K562 (cell line): ENCODE measurements at regions not wholly inside any gene's neighbourhood (a gene's known extent, or its start where the extent isn't known, plus 50 kb on each side); places are given as distances from the start of the nearest gene placed in this dataset.

ENCODE experiments used
- ATAC-seq: fragments of 200-7000 bp; cut with Tn5 transposase; 3 replicates; pipeline ENCODE4 v1.9.1; 2020; ENCODE audit warnings: moderate library complexity
- BruUV-seq: library from RNA; stranded (reverse); fragments of 400-500 nt; replicated peaks from 2 replicates; lab custom pipeline; 2021; lab: Mats Ljungman, UMichigan
- CTCF ChIA-PET: fragments of 300-600 bp; formaldehyde crosslinking; extraction: SDS; loops from one replicate; lab custom pipeline; 2021; ENCODE audit warnings: low intra/inter-chr PET ratio; lab: Yijun Ruan, JAX
- POLR2A ChIA-PET: fragments of 300-600, 350-650 bp; sonication (Branson Sonifier 250); formaldehyde crosslinking; extraction: SDS; loops from one replicate; lab custom pipeline; 2021; ENCODE audit warnings: antibody characterized with exemption, inconsistent platforms; lab: Yijun Ruan, JAX
- DNase-seq, 4 experiments: peaks; one replicate each; pipeline versions ENCODE4 v3.0.0 to v3.0.0-alpha.2; 2011 to 2018; ENCODE audit warnings: low spot score in 3 of 4, mixed read lengths in 3 of 4; ENCODE audit errors: extremely low read depth in 1 of 4
- FAIRE-seq: peaks from 2 replicates; lab custom pipeline; 2011; peaks lifted over from hg19 to GRCh38; lab: Jason Lieb, UNC
- H2AFZ ChIP-seq: 2 replicates; pipeline ENCODE4 v1.6.0; 2011; ENCODE audit warnings: low read depth, low read length, control low read depth, inconsistent platforms
- H3K27ac ChIP-seq: fragments of 200-600 bp; 3 replicates; pipeline ENCODE4 v1.8.0; 2011; ENCODE audit warnings: low read depth, mild to moderate bottlenecking, control low read depth, inconsistent platforms, low read length, moderate library complexity, mixed read lengths; ENCODE audit errors: extremely low read depth
- H3K27me3 ChIP-seq, 2 experiments: fragments of 300-600 bp in 1 of 2; 2 replicates in 1 of 2; 3 replicates in 1 of 2; pipeline versions ENCODE4 v1.6.0 to v1.8.0; 2011; ENCODE audit warnings: inconsistent platforms in 2 of 2, low read length in 2 of 2, mild to moderate bottlenecking in 1 of 2, mixed read lengths in 1 of 2, moderate library complexity in 1 of 2; ENCODE audit not compliant: control insufficient read depth in 2 of 2, insufficient read depth in 2 of 2
- H3K36me3 ChIP-seq: fragments of 300-600 bp; 3 replicates; pipeline ENCODE4 v1.8.0; 2011; ENCODE audit warnings: mild to moderate bottlenecking, low read length, inconsistent platforms; ENCODE audit not compliant: control insufficient read depth, insufficient read depth
- H3K4me1 ChIP-seq, 2 experiments: fragments of 200-600 bp in 1 of 2; replicated peaks in 1 of 2; 2 replicates in 1 of 2; 3 replicates in 1 of 2; pipeline versions ENCODE4 v1.5.1 to v1.8.0; 2011; ENCODE audit warnings: inconsistent platforms in 2 of 2, low read length in 2 of 2, mild to moderate bottlenecking in 1 of 2, mixed read lengths in 1 of 2, moderate library complexity in 1 of 2; ENCODE audit not compliant: control insufficient read depth in 2 of 2, insufficient read depth in 2 of 2
- H3K4me2 ChIP-seq: 2 replicates; pipeline ENCODE4 v1.6.1; 2011; ENCODE audit warnings: low read length, control low read depth, inconsistent platforms, mixed read lengths; ENCODE audit not compliant: insufficient read depth
- H3K4me3 ChIP-seq: fragments of 200-600 bp; sonication (generic), shearing (Covaris generic); 2 replicates; pipeline ENCODE4 v1.5.1; 2016; ENCODE audit warnings: control low read depth, inconsistent platforms
- H3K79me2 ChIP-seq: fragments of 200-600 bp; 3 replicates; pipeline ENCODE4 v1.8.0; 2011; ENCODE audit warnings: low read length, inconsistent platforms; ENCODE audit not compliant: control insufficient read depth, insufficient read depth
- H3K9ac ChIP-seq, 2 experiments: 2 replicates each; pipeline versions ENCODE4 v1.6.0 to v1.6.1; 2011; ENCODE audit warnings: low read depth in 2 of 2, low read length in 2 of 2, control low read depth in 1 of 2, inconsistent platforms in 1 of 2, mild to moderate bottlenecking in 1 of 2, mixed read lengths in 1 of 2; ENCODE audit not compliant: insufficient read depth in 1 of 2
- H3K9me1 ChIP-seq: one replicate; pipeline ENCODE4 v1.6.0; 2011; ENCODE audit warnings: inconsistent platforms, mild to moderate bottlenecking, low read length, moderate library complexity; ENCODE audit not compliant: control insufficient read depth, insufficient read depth
- H3K9me3 ChIP-seq: replicated peaks from 2 replicates; pipeline ENCODE4 v1.5.1; 2011; ENCODE audit warnings: low read depth, low read length, inconsistent platforms; ENCODE audit not compliant: control insufficient read depth, insufficient read depth
- H4K20me1 ChIP-seq: replicated peaks from 2 replicates; pipeline ENCODE4 v1.6.1; 2011; ENCODE audit warnings: low read length, inconsistent platforms, mixed read lengths; ENCODE audit not compliant: control insufficient read depth, insufficient read depth
- CHD4 ChIP-seq: fragments of 200-600 bp; sonication (generic); IDR thresholded peaks from 3 replicates; pipeline ENCODE4 v1.6.1; 2012; ENCODE audit warnings: low read depth, mild to moderate bottlenecking, mixed read lengths, low read length, inconsistent platforms; ENCODE audit not compliant: insufficient read depth, insufficient replicate concordance, poor library complexity, severe bottlenecking
- EWSR1 ChIP-seq: fragments of 450-650 bp; IDR thresholded peaks from 2 replicates; pipeline ENCODE4 v1.6.1; 2018; ENCODE audit warnings: borderline replicate concordance, mild to moderate bottlenecking, low read depth, moderate library complexity; ENCODE audit not compliant: partially characterized antibody
- FOSL1 ChIP-seq: fragments of 200-800 bp; sonication (Bioruptor generic); conservative IDR thresholded peaks from 2 replicates; pipeline ENCODE4 v1.6.1; 2016; ENCODE audit warnings: missing genetic modification characterization, missing compliant biosample characterization
- GABPA ChIP-seq: fragments of 200-800 bp; sonication (Bioruptor generic); conservative IDR thresholded peaks from 2 replicates; pipeline ENCODE4 v1.6.1; 2016; ENCODE audit warnings: low read depth, missing genetic modification characterization, missing compliant biosample characterization
- HDAC1 ChIP-seq, 2 experiments: fragments of 450-650 bp; IDR thresholded peaks; 2 replicates each; pipeline ENCODE4 v1.6.1; 2016 to 2017; ENCODE audit warnings: inconsistent platforms in 1 of 2, mild to moderate bottlenecking in 1 of 2, moderate library complexity in 1 of 2
- JUN ChIP-seq, 2 experiments: sonication (generic) in 1 of 2; formaldehyde crosslinking in 1 of 2; IDR thresholded peaks; 2 replicates each; pipeline versions ENCODE4 v1.6.1 to v1.8.0; 2012 to 2022; ENCODE audit warnings: borderline replicate concordance in 2 of 2, mild to moderate bottlenecking in 2 of 2, improper control_type of control experiment in 1 of 2, low read depth in 1 of 2, low read length in 1 of 2, missing genetic modification reagents in 1 of 2
- JUND ChIP-seq, 2 experiments: IDR thresholded peaks; 2 replicates in 1 of 2; 3 replicates in 1 of 2; pipeline ENCODE4 v1.6.1; 2011; ENCODE audit warnings: borderline replicate concordance in 2 of 2, low read depth in 2 of 2, low read length in 2 of 2, improper control_type of control experiment in 1 of 2, missing biosample characterization in 1 of 2, missing genetic modification characterization in 1 of 2, missing genetic modification reagents in 1 of 2
- KDM1A ChIP-seq, 2 experiments: fragments of 450-650 bp; IDR thresholded peaks; 2 replicates each; pipeline ENCODE4 v1.6.1; 2016; ENCODE audit warnings: mild to moderate bottlenecking in 2 of 2
- KLF13 ChIP-seq: fragments of 450-650 bp; IDR thresholded peaks from 2 replicates; pipeline ENCODE4 v1.6.1; 2016; ENCODE audit warnings: missing genetic modification characterization, low read depth, mild to moderate bottlenecking, missing compliant biosample characterization, moderate library complexity, borderline replicate concordance
- MEF2D ChIP-seq: conservative IDR thresholded peaks from 2 replicates; pipeline ENCODE4 v1.6.1; 2016; ENCODE audit warnings: low read depth, missing genetic modification characterization, missing compliant biosample characterization
- MEIS2 ChIP-seq: fragments of 450-650 bp; IDR thresholded peaks from 2 replicates; pipeline ENCODE4 v1.6.1; 2014; ENCODE audit warnings: mild to moderate bottlenecking; ENCODE audit not compliant: partially characterized antibody
- NFE2 ChIP-seq: IDR thresholded peaks from 2 replicates; pipeline ENCODE4 v1.6.1; 2014; ENCODE audit warnings: antibody characterized with exemption, low read depth
- PHF21A ChIP-seq: fragments of 450-650 bp; IDR thresholded peaks from 2 replicates; pipeline ENCODE4 v1.6.1; 2017; ENCODE audit warnings: low read depth, borderline replicate concordance
- RCOR1 ChIP-seq, 2 experiments: IDR thresholded peaks; 2 replicates each; pipeline ENCODE4 v1.6.1; 2012; ENCODE audit warnings: low read depth in 2 of 2, low read length in 2 of 2, borderline replicate concordance in 1 of 2, improper control_type of control experiment in 1 of 2
- SMARCE1 ChIP-seq: fragments of 450-650 bp; IDR thresholded peaks from 2 replicates; pipeline ENCODE4 v1.7.1; 2016; ENCODE audit warnings: mild to moderate bottlenecking
- ZNF589 ChIP-seq: fragments of 200-800 bp; sonication (Bioruptor generic); IDR thresholded peaks from 2 replicates; pipeline ENCODE4 v1.6.1; 2016; ENCODE audit warnings: low read depth, missing genetic modification characterization, missing compliant biosample characterization
- ZNF668 ChIP-seq: fragments of 250-450 bp; sonication (Bioruptor Pico); IDR thresholded peaks from 2 replicates; pipeline ENCODE4 v1.8.0; 2022; ENCODE audit warnings: mild to moderate bottlenecking, inconsistent platforms
- ZNF717 ChIP-seq: fragments of 250-450 bp; sonication (Bioruptor Pico); IDR thresholded peaks from 2 replicates; pipeline ENCODE4 v1.5.0; 2021
- ZNF75A ChIP-seq: fragments of 450-650 bp; formaldehyde crosslinking; IDR thresholded peaks from 2 replicates; pipeline ENCODE4 v1.4.0; 2020; ENCODE audit warnings: mild to moderate bottlenecking
- WGBS: fragments of 100-300 bp; shearing (Covaris generic); methylation state at CpG from one replicate; pipeline ENCODE4 v1.1.6; 2016; ENCODE audit warnings: low coverage, mixed read lengths; ENCODE audit not compliant: insufficient coverage; ENCODE audit errors: missing lambda C conversion rate; 5-methylcytosine and 5-hydroxymethylcytosine counted together
- in situ Hi-C: fragments of 300-500 bp; cut with MboI; formaldehyde crosslinking; loops from 4 replicates; pipeline ENCODE4 v1.15.0; 2018; ENCODE audit warnings: inconsistent platforms, mixed read lengths
- intact Hi-C: fragments of 100-400 bp; cut with micrococcal nuclease; formaldehyde crosslinking; loops from 2 replicates; pipeline ENCODE4 v1.14.2; 2022
- TF ChIP-seq, protein P1 (sequence below), 2 experiments: fragments of 450-650 bp in 1 of 2; sonication (generic) in 1 of 2; formaldehyde crosslinking in 1 of 2; IDR thresholded peaks in 1 of 2; conservative IDR thresholded peaks in 1 of 2; 2 replicates each; pipeline versions ENCODE4 v1.6.1 to v1.8.1; 2016 to 2023; ENCODE audit warnings: mild to moderate bottlenecking in 2 of 2, moderate library complexity in 2 of 2, inconsistent platforms in 1 of 2, missing genetic modification reagents in 1 of 2

DNA sequence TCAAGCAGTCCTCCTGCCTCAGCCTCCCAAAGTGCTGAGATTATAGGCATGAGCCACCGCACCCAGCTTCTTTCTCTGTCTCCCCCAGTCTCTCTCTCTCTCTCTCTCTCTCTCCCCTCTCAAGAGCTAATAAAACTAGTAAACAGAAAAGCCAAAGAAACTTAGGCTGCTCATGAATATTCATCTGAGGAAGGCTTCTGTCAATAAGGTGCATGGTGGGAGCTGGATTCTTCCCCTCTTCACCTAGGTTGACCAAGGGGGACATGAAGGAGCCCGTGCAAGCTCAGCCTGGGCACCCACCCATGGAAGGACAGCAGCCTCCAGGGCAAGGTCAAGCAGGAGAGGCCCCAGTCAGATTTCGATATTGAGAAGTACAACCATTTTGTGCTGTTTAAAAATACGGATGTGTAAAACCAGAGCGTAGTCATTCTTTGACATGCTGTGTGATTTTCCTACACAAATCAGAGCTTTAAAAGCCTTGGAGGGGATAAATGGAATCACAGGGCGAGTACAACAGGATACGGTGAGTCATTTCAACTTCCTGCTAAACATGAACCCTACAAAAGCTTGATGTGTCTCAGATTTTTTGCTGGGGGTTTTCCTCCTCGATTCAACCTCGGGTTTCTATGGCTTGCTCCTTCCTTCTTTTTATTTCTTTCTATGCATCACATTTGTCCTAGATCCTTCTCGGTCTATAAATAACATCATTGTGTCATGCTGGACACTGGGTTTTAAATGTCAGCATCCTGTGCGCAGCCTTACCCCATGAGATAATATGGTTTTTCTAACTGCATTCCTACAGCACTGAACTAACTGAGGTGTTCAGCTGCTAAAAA is 368.9 kb upstream of the JARID2 start:
- TF ChIP-seq SMARCE1: peak; percentile 27; the same call in 1 of the 2 replicates
- no peak for TF ChIP-seq ZNF717 (CRISPR knock-in tag)
- peak; percentile 66; the same call in 1 of the 2 replicates for TF ChIP-seq JUN (IDR thresholded peaks at IDR 0.05; ENCODE audit: borderline replicate concordance, low read depth, low read length)
- no peak for TF ChIP-seq JUN (CRISPR knock-in tag; IDR thresholded peaks at IDR 0.05; ENCODE audit: borderline replicate concordance)
- 0 out of 2 replicates have a peak, but pooled peaks have one; percentile 23 for TF ChIP-seq GABPA (tag)
- peak; percentile 74 for TF ChIP-seq ZNF589 (CRISPR knock-in tag)
- TF ChIP-seq KLF13 (tag): no peak
- TF ChIP-seq ZNF75A: no peak
- no peak for TF ChIP-seq CHD4
- TF ChIP-seq PHF21A: 0 out of 2 replicates have a peak, but pooled peaks have one; percentile 25
- no peak for TF ChIP-seq NFE2
- TF ChIP-seq, protein P1, sequence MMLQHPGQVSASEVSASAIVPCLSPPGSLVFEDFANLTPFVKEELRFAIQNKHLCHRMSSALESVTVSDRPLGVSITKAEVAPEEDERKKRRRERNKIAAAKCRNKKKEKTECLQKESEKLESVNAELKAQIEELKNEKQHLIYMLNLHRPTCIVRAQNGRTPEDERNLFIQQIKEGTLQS (IDR thresholded peaks at IDR 0.05): peak; percentile 73
- TF ChIP-seq, protein P1 (CRISPR knock-in tag; conservative IDR thresholded peaks at IDR 0.05): no peak
- no peak for TF ChIP-seq ZNF668 (CRISPR knock-in tag)
- TF ChIP-seq FOSL1 (tag): peak; percentile 72
- peak; percentile 53 for TF ChIP-seq JUND (IDR thresholded peaks at IDR 0.05; ENCODE audit: borderline replicate concordance, low read depth, low read length)
- TF ChIP-seq JUND (tag; IDR thresholded peaks at IDR 0.05; ENCODE audit: borderline replicate concordance, low read depth, low read length): no peak
- TF ChIP-seq EWSR1: no peak
- TF ChIP-seq HDAC1 (IDR thresholded peaks at IDR 0.05): 0 out of 4 replicates have a peak, but pooled peaks of 1 of the 2 experiments have one; percentile 43
- TF ChIP-seq KDM1A (IDR thresholded peaks at IDR 0.05): peak; percentile 76 to 87; a peak in 3 of 4 replicates
- peak; percentile 7 for TF ChIP-seq MEIS2
- TF ChIP-seq RCOR1 (IDR thresholded peaks at IDR 0.05; ENCODE audit: borderline replicate concordance in 1 of 2, low read depth in 2 of 2, low read length in 2 of 2): 0 out of 4 replicates have a peak, but pooled peaks of 1 of the 2 experiments have one; percentile 62
- TF ChIP-seq MEF2D (tag): no peak
- TF ChIP-seq, all 486 proteins: peak for 12
- POLR2A ChIA-PET: interaction anchor here (0.6 to 1.0 kb wide), 3 partner anchors 10 to 16 kb away, joined by 3 to 4 read pairs (median 3); no protein-coding TSS in a partner anchor
- no peaks in the 10 kb centered on the region for H3K9me3 ChIP-seq
- DNase-seq (no peak), ATAC-seq (no peak), FAIRE-seq (peak; percentile 63)
- in situ Hi-C loops: no loop called here
- H3K4me2 ChIP-seq: no peak overlapping the region
- no peaks in the 10 kb centered on the region for H4K20me1 ChIP-seq
- intact Hi-C loops: no loop called here
- H3K27me3 ChIP-seq: no peaks in the 10 kb centered on the region
- H2AFZ ChIP-seq: no peak overlapping the region
- no TSS peak for BruUV-seq
- CTCF ChIA-PET: no interaction called here
- no peak overlapping the region for H3K4me3 ChIP-seq
- H3K36me3 ChIP-seq: no peaks in the 10 kb centered on the region
- 48% methylated on average over 11 of the region's 11 CpGs for WGBS
- no peaks in the 10 kb centered on the region; a peak in 2 of 5 replicates for H3K4me1 ChIP-seq
- H3K79me2 ChIP-seq: no peaks in the 10 kb centered on the region
- no peaks in the 10 kb centered on the region for H3K9me1 ChIP-seq
- no peak overlapping the region for H3K27ac ChIP-seq
- no peak overlapping the region for H3K9ac ChIP-seq
